Endothelial cell of umbilical vein (primary cell): ENCODE measurements at regions not wholly inside any gene's neighbourhood (a gene's known extent, or its start where the extent isn't known, plus 50 kb on each side); places are given as distances from the start of the nearest gene placed in this dataset.

Source experiments
- BruUV-seq: library from RNA; stranded (reverse); fragments of 400-500 nt; replicated peaks from 2 replicates; lab custom pipeline; 2021; lab: Mats Ljungman, UMichigan
- CTCF ChIA-PET: fragments of 300-600, 350-600 bp; sonication (Branson Sonifier 250); formaldehyde crosslinking; loops from one replicate; lab custom pipeline; 2021; ENCODE audit warnings: antibody characterized with exemption, inconsistent platforms; lab: Charles Lee
- POLR2A ChIA-PET: fragments of 300-600, 350-600 bp; sonication (Branson Sonifier 250); formaldehyde crosslinking; loops from one replicate; lab custom pipeline; 2021; ENCODE audit warnings: antibody characterized with exemption, inconsistent platforms; lab: Charles Lee
- DNase-seq: peaks from one replicate; pipeline ENCODE4 v3.0.0-alpha.2; 2011; ENCODE audit warnings: low read depth, low spot score
- FAIRE-seq: peaks from 2 replicates; lab custom pipeline; 2011; peaks lifted over from hg19 to GRCh38; lab: Jason Lieb, UNC
- H2AFZ ChIP-seq: 2 replicates; pipeline ENCODE4 v1.6.0; 2012; ENCODE audit warnings: low read depth, low read length, control low read depth, inconsistent platforms
- H3K27ac ChIP-seq: 2 replicates; pipeline ENCODE4 v1.5.1; 2011; ENCODE audit warnings: low read depth, mild to moderate bottlenecking, control low read depth, low read length, moderate library complexity; ENCODE audit not compliant: insufficient read depth
- H3K27me3 ChIP-seq, 2 experiments: 2 replicates each; pipeline versions ENCODE4 v1.6.0 to v1.6.1; 2011; ENCODE audit warnings: low read length in 2 of 2, mixed read lengths in 1 of 2; ENCODE audit not compliant: control insufficient read depth in 2 of 2, insufficient read depth in 2 of 2
- H3K36me3 ChIP-seq, 2 experiments: 2 replicates in 1 of 2; 3 replicates in 1 of 2; pipeline ENCODE4 v1.5.1; 2011; ENCODE audit warnings: low read length in 2 of 2, mild to moderate bottlenecking in 1 of 2, moderate library complexity in 1 of 2; ENCODE audit not compliant: control insufficient read depth in 2 of 2, insufficient read depth in 2 of 2; ENCODE audit errors: extremely low read depth in 1 of 2
- H3K4me1 ChIP-seq: 3 replicates; pipeline ENCODE4 v1.5.1; 2011; ENCODE audit warnings: mild to moderate bottlenecking, low read length; ENCODE audit not compliant: control insufficient read depth, insufficient read depth; ENCODE audit errors: extremely low read depth
- H3K4me2 ChIP-seq: 2 replicates; pipeline ENCODE4 v1.6.1; 2011; ENCODE audit warnings: low read length, control low read depth, mixed read lengths; ENCODE audit not compliant: insufficient read depth
- H3K4me3 ChIP-seq, 3 experiments: fragments of 200-600 bp in 1 of 3; sonication (generic), shearing (Covaris generic) in 1 of 3; replicated peaks in 1 of 3; 2 replicates each; pipeline ENCODE4 v1.5.1; 2011 to 2016; ENCODE audit warnings: control low read depth in 3 of 3, low read length in 3 of 3, mild to moderate bottlenecking in 2 of 3, inconsistent platforms in 1 of 3, low read depth in 1 of 3, moderate library complexity in 1 of 3; ENCODE audit not compliant: insufficient read depth in 1 of 3
- H3K79me2 ChIP-seq: 2 replicates; pipeline ENCODE4 v1.6.0; 2012; ENCODE audit warnings: low read length, inconsistent platforms; ENCODE audit not compliant: control insufficient read depth, insufficient read depth
- H3K9ac ChIP-seq: replicated peaks from 2 replicates; pipeline ENCODE3; 2011; ENCODE audit warnings: low read length, control low read depth; ENCODE audit not compliant: insufficient read depth; ENCODE audit errors: extremely low read depth
- H3K9me1 ChIP-seq: replicated peaks from 3 replicates; pipeline ENCODE4 v1.6.0; 2011; ENCODE audit warnings: mild to moderate bottlenecking, low read length; ENCODE audit not compliant: control insufficient read depth, insufficient read depth; ENCODE audit errors: extremely low read depth
- H3K9me3 ChIP-seq: replicated peaks from 2 replicates; pipeline ENCODE4 v1.5.1; 2012; ENCODE audit warnings: low read length, inconsistent platforms; ENCODE audit not compliant: control insufficient read depth, insufficient read depth
- H4K20me1 ChIP-seq: replicated peaks from 2 replicates; pipeline ENCODE3; 2011; ENCODE audit warnings: mild to moderate bottlenecking, low read length; ENCODE audit not compliant: control insufficient read depth, insufficient read depth; ENCODE audit errors: extremely low read depth
- EZH2 ChIP-seq: IDR thresholded peaks from 2 replicates; pipeline ENCODE4 v1.6.1; 2012; ENCODE audit warnings: borderline replicate concordance, low read depth, mild to moderate bottlenecking, moderate library complexity, low read length, inconsistent platforms; ENCODE audit not compliant: severe bottlenecking
- FOS ChIP-seq: IDR thresholded peaks from 2 replicates; pipeline ENCODE4 v1.6.1; 2011; ENCODE audit warnings: mild to moderate bottlenecking, low read length, moderate library complexity, borderline replicate concordance; ENCODE audit not compliant: insufficient read depth
- GATA2 ChIP-seq: IDR thresholded peaks from 2 replicates; pipeline ENCODE4 v1.7.0; 2011; ENCODE audit warnings: low read depth, mild to moderate bottlenecking, moderate library complexity, mixed read lengths, low read length; ENCODE audit not compliant: insufficient read length, insufficient read depth
- JUN ChIP-seq: IDR thresholded peaks from 2 replicates; pipeline ENCODE4 v1.6.1; 2011; ENCODE audit warnings: borderline replicate concordance, low read depth; ENCODE audit not compliant: insufficient read length, insufficient read depth
- MYC ChIP-seq: IDR thresholded peaks from one replicate; pipeline ENCODE4 v1.6.1; 2011; ENCODE audit warnings: mild to moderate bottlenecking, low read depth, low read length
- POLR2A ChIP-seq: IDR thresholded peaks from 2 replicates; pipeline ENCODE4 v1.6.1; 2012; ENCODE audit warnings: low read depth, mild to moderate bottlenecking, control low read depth, low read length
- POLR2AphosphoS5 ChIP-seq: IDR thresholded peaks from 2 replicates; pipeline ENCODE4 v1.6.1; 2012; ENCODE audit warnings: low read depth, mild to moderate bottlenecking, control low read depth, low read length, moderate library complexity; ENCODE audit not compliant: insufficient read depth
- dilution Hi-C: fragments of 300-500 bp; cut with MboI; formaldehyde crosslinking; loops from one replicate; pipeline ENCODE4 v1.15.0; 2019; ENCODE audit warnings: low sequenced_read_pairs; ENCODE audit not compliant: extremely low pct_ligation_motif_present
- intact Hi-C: fragments of 100-400 bp; cut with micrococcal nuclease; formaldehyde crosslinking; loops from one replicate; pipeline ENCODE4 v1.10.0; 2022
- TF ChIP-seq, protein P1 (sequence below): IDR thresholded peaks from 2 replicates; pipeline ENCODE4 v1.6.1; 2011; ENCODE audit not compliant: insufficient read depth, insufficient read length
- TF ChIP-seq, protein P2 (sequence below), 2 donors: IDR thresholded peaks; 1 replicate in 1 of 2; 2 replicates in 1 of 2; pipeline ENCODE4 v1.5.1; 2011; ENCODE audit warnings: low read length in 2 of 2, mild to moderate bottlenecking in 2 of 2, moderate library complexity in 2 of 2, control low read depth in 1 of 2, inconsistent platforms in 1 of 2, low read depth in 1 of 2; ENCODE audit not compliant: insufficient read depth in 1 of 2; ENCODE audit errors: extremely low read depth in 1 of 2

DNA sequence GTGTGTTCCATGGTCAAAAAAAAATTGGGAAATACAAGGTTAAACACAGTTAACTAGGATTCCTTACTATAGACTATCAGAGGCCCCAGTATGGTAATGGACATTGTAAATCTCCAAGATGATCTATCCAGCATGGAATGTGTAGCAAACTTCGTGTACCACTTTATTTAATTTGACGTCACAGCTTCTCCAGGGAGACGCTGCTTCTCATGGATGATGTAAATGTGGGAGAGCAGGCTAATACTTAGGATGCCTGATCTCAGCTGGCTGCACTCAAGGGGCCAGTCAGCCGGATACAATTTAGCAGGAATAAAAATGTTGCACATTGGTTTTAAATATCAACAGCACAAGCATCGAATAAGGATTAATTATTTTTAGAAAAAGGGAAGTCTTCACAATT is 111.7 kb upstream of the HPF1 start:
- CTCF ChIA-PET: interaction anchor here (1.2 kb wide), 1 partner anchor 59 kb away, joined by 3 read pairs; no protein-coding TSS in a partner anchor
- Histone ChIP-seq H3K36me3 (no peaks in the 10 kb centered on the region), H3K27me3 (no peaks in the 10 kb centered on the region), H3K4me3 (no peak overlapping the region), H3K4me1 (no peaks in the 10 kb centered on the region), H3K4me2 (no peak overlapping the region), H3K27ac (no peak overlapping the region), H4K20me1 (no peaks in the 10 kb centered on the region), H3K9ac (no peak overlapping the region), H3K9me3 (no peaks in the 10 kb centered on the region), H2AFZ (no peak overlapping the region), H3K9me1 (no peaks in the 10 kb centered on the region), H3K79me2 (no peaks in the 10 kb centered on the region)
- TF ChIP-seq MYC: no peak
- TF ChIP-seq, protein P1, sequence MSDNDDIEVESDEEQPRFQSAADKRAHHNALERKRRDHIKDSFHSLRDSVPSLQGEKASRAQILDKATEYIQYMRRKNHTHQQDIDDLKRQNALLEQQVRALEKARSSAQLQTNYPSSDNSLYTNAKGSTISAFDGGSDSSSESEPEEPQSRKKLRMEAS: no peak
- TF ChIP-seq POLR2A: no peak
- no peak for TF ChIP-seq POLR2AphosphoS5
- TF ChIP-seq, protein P2, sequence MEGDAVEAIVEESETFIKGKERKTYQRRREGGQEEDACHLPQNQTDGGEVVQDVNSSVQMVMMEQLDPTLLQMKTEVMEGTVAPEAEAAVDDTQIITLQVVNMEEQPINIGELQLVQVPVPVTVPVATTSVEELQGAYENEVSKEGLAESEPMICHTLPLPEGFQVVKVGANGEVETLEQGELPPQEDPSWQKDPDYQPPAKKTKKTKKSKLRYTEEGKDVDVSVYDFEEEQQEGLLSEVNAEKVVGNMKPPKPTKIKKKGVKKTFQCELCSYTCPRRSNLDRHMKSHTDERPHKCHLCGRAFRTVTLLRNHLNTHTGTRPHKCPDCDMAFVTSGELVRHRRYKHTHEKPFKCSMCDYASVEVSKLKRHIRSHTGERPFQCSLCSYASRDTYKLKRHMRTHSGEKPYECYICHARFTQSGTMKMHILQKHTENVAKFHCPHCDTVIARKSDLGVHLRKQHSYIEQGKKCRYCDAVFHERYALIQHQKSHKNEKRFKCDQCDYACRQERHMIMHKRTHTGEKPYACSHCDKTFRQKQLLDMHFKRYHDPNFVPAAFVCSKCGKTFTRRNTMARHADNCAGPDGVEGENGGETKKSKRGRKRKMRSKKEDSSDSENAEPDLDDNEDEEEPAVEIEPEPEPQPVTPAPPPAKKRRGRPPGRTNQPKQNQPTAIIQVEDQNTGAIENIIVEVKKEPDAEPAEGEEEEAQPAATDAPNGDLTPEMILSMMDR (IDR thresholded peaks at IDR 0.05; ENCODE audit: extremely low read depth in 1 of 2, insufficient read depth in 1 of 2, low read depth in 1 of 2, low read length in 2 of 2): no peak
- TF ChIP-seq GATA2: no peak
- TF ChIP-seq FOS: no peak
- no peak for TF ChIP-seq JUN
- TF ChIP-seq EZH2: no peak
- DNase-seq: no peak
- no peak for FAIRE-seq
- intact Hi-C loops (no loop called here), dilution Hi-C loops (no loop called here)
- POLR2A ChIA-PET: no interaction called here
- no TSS peak for BruUV-seq
